ENCODE measurements at regions not wholly inside any gene's neighbourhood (a gene's known extent, or its start where the extent isn't known, plus 50 kb on each side); places are given as distances from the start of the nearest gene placed in this dataset.

GRCh38 chr13:78420814-78421213 is 182.5 kb downstream of the POU4F1 start:
- DNase-seq, result no peak

GRCh38 chr13:78413887-78414553 is 189.3 kb downstream of the POU4F1 start:
- DNase-seq, result no peak

GRCh38 chr13:78410847-78411246 is 192.5 kb downstream of the POU4F1 start:
- no peak for DNase-seq

GRCh38 chr13:78410164-78410563 is 193.2 kb downstream of the POU4F1 start:
- no peak for DNase-seq

GRCh38 chr13:78409172-78409571 is 194.2 kb downstream of the POU4F1 start:
- DNase-seq, result no peak

GRCh38 chr13:78404846-78405360 is 198.4 kb downstream of the POU4F1 start:
- no peak for DNase-seq

GRCh38 chr13:78402708-78403400 is 200.5 kb downstream of the POU4F1 start:
- no peak for DNase-seq

- no peak for DNase-seq
Observed at GRCh38 chr13:78401873-78402707, 201.3 kb downstream of the POU4F1 start.

GRCh38 chr13:78398743-78399410 is 204.5 kb downstream of the POU4F1 start:
- DNase-seq, result no peak

- DNase-seq, result no peak
Observed at GRCh38 chr13:78393286-78394142, 209.8 kb downstream of the POU4F1 start.

GRCh38 chr13:78383899-78384298 is 219.5 kb downstream of the POU4F1 start:
- no peak for DNase-seq

- DNase-seq, result no peak
Observed at GRCh38 chr13:78383071-78383484, 220.3 kb downstream of the POU4F1 start.

- no peak for DNase-seq
Observed at GRCh38 chr13:78382491-78382890, 220.9 kb downstream of the POU4F1 start.

- no peak for DNase-seq
Observed at GRCh38 chr13:78376822-78377221, 226.5 kb downstream of the POU4F1 start.

- no peak for DNase-seq
Observed at GRCh38 chr13:78376033-78376432, 227.3 kb downstream of the POU4F1 start.

- no peak for DNase-seq
Observed at GRCh38 chr13:78372581-78372980, 230.8 kb downstream of the POU4F1 start.

GRCh38 chr13:78370231-78370630 is 233.1 kb downstream of the POU4F1 start:
- DNase-seq, result no peak

GRCh38 chr13:78364711-78365110 is 238.6 kb downstream of the POU4F1 start:
- DNase-seq, result no peak

- no peak for DNase-seq
Observed at GRCh38 chr13:78341032-78341431, 262.3 kb downstream of the POU4F1 start.

- DNase-seq, result no peak
Observed at GRCh38 chr13:78339927-78340326, 263.4 kb downstream of the POU4F1 start.

- DNase-seq, result no peak
Observed at GRCh38 chr13:78334059-78334458, 269.3 kb downstream of the POU4F1 start.

- no peak for DNase-seq
Observed at GRCh38 chr13:78326633-78327032, 276.7 kb downstream of the POU4F1 start.

All from hippocampal formation (tissue), 2 donors.